GM12878 (cell line): ENCODE measurements at regions not wholly inside any gene's neighbourhood (a gene's known extent, or its start where the extent isn't known, plus 50 kb on each side); places are given as distances from the start of the nearest gene placed in this dataset.

ENCODE experiments used
- ATAC-seq: fragments of 200-7000 bp; cut with Tn5 transposase; 3 replicates; pipeline ENCODE4 v1.9.1; 2020; ENCODE audit warnings: mild to moderate bottlenecking, moderate library complexity
- BruUV-seq: library from RNA; stranded (reverse); fragments of 400-500 nt; replicated peaks from 2 replicates; lab custom pipeline; 2021; lab: Mats Ljungman, UMichigan
- CTCF ChIA-PET: fragments of 300-600 bp; sonication (Branson Sonifier 250); formaldehyde crosslinking; extraction: SDS; loops from one replicate; lab custom pipeline; 2021; ENCODE audit warnings: inconsistent platforms; lab: Yijun Ruan, JAX
- POLR2A ChIA-PET: fragments of 350-600 bp; formaldehyde crosslinking; extraction: SDS; loops from one replicate; lab custom pipeline; 2021; ENCODE audit warnings: inconsistent platforms; lab: Charles Lee
- RAD21 ChIA-PET: fragments of 300-600 bp; sonication (Branson Sonifier 250); formaldehyde crosslinking; loops from one replicate; lab custom pipeline; 2023; ENCODE audit warnings: antibody characterized with exemption; ENCODE audit not compliant: unreplicated experiment; lab: Charles Lee
- SMC1A ChIA-PET: fragments of 300-600 bp; sonication (Branson Sonifier 250); formaldehyde crosslinking; loops from one replicate; lab custom pipeline; 2023; ENCODE audit not compliant: unreplicated experiment, uncharacterized antibody; lab: Charles Lee
- DNase-seq: peaks from one replicate; pipeline ENCODE4 v3.0.0-alpha.2; 2011; ENCODE audit warnings: low read depth, low spot score
- FAIRE-seq: peaks from 3 replicates; lab custom pipeline; 2011; peaks lifted over from hg19 to GRCh38; lab: Jason Lieb, UNC
- H2AFZ ChIP-seq: 2 replicates; pipeline ENCODE4 v1.6.0; 2011; ENCODE audit warnings: low read depth, low read length, control low read depth; ENCODE audit not compliant: control insufficient read depth
- H3K27ac ChIP-seq: 2 replicates; pipeline ENCODE4 v1.5.1; 2011; ENCODE audit warnings: control low read depth; ENCODE audit not compliant: control insufficient read depth, insufficient read depth
- H3K27me3 ChIP-seq, 2 experiments: replicated peaks in 1 of 2; 2 replicates each; pipeline versions ENCODE4 v1.6.0 to v1.6.1; 2011; ENCODE audit warnings: low read length in 1 of 2; ENCODE audit not compliant: control insufficient read depth in 2 of 2, insufficient read depth in 2 of 2
- H3K36me3 ChIP-seq, 2 experiments: 2 replicates each; pipeline ENCODE4 v1.5.1; 2011; ENCODE audit warnings: low read length in 1 of 2; ENCODE audit not compliant: control insufficient read depth in 2 of 2, insufficient read depth in 2 of 2
- H3K4me1 ChIP-seq: 2 replicates; pipeline ENCODE4 v1.6.1; 2011; ENCODE audit warnings: mild to moderate bottlenecking, low read length, moderate library complexity, mixed read lengths; ENCODE audit not compliant: control insufficient read depth, insufficient read depth
- H3K4me2 ChIP-seq: 2 replicates; pipeline ENCODE4 v1.6.0; 2011; ENCODE audit warnings: control low read depth; ENCODE audit not compliant: control insufficient read depth, insufficient read depth
- H3K4me3 ChIP-seq: fragments of 200-600 bp; sonication (generic); 2 replicates; pipeline ENCODE4 v1.5.1; 2016
- H3K79me2 ChIP-seq: 2 replicates; pipeline ENCODE4 v1.6.0; 2011; ENCODE audit warnings: low read length; ENCODE audit not compliant: control insufficient read depth, insufficient read depth
- H3K9ac ChIP-seq: 2 replicates; pipeline ENCODE4 v1.8.0; 2011; ENCODE audit warnings: low read length, control low read depth, mixed read lengths; ENCODE audit not compliant: control insufficient read depth, insufficient read depth
- H3K9me3 ChIP-seq: replicated peaks from 3 replicates; pipeline ENCODE4 v1.5.1; 2011; ENCODE audit warnings: mild to moderate bottlenecking, low read length; ENCODE audit not compliant: control insufficient read depth, insufficient read depth
- H4K20me1 ChIP-seq: 2 replicates; pipeline ENCODE4 v1.6.0; 2011; ENCODE audit not compliant: control insufficient read depth, insufficient read depth
- ATF2 ChIP-seq: IDR thresholded peaks from 2 replicates; pipeline ENCODE4 v1.6.1; 2012; ENCODE audit warnings: low read length, inconsistent platforms
- BCLAF1 ChIP-seq: fragments of 450-650 bp; IDR thresholded peaks from 2 replicates; pipeline ENCODE4 v1.6.1; 2017; ENCODE audit warnings: antibody characterized with exemption, mild to moderate bottlenecking, moderate library complexity
- CBX3 ChIP-seq: fragments of 200-600 bp; sonication (generic); IDR thresholded peaks from 2 replicates; pipeline ENCODE4 v1.6.1; 2016; ENCODE audit warnings: low read depth, borderline replicate concordance
- CREM ChIP-seq: IDR thresholded peaks from 2 replicates; pipeline ENCODE4 v1.6.1; 2014; ENCODE audit warnings: antibody characterized with exemption, low read depth
- FOXK2 ChIP-seq: fragments of 450-650 bp; IDR thresholded peaks from 2 replicates; pipeline ENCODE4 v1.6.1; 2017; ENCODE audit warnings: mild to moderate bottlenecking, moderate library complexity
- IKZF1 ChIP-seq: fragments of 450-650 bp; conservative IDR thresholded peaks from 2 replicates; pipeline ENCODE4 v1.6.1; 2017; ENCODE audit warnings: antibody characterized with exemption, mild to moderate bottlenecking
- MLLT1 ChIP-seq: fragments of 450-650 bp; IDR thresholded peaks from 2 replicates; pipeline ENCODE4 v1.6.1; 2016; ENCODE audit warnings: mild to moderate bottlenecking
- MYB ChIP-seq: fragments of 150-350 bp; IDR thresholded peaks from 2 replicates; pipeline ENCODE4 v1.6.1; 2014; ENCODE audit warnings: mild to moderate bottlenecking, low read depth, low read length, borderline replicate concordance
- PBX3 ChIP-seq: IDR thresholded peaks from 2 replicates; pipeline ENCODE4 v1.6.1; 2011; ENCODE audit warnings: mild to moderate bottlenecking, low read depth, low read length, moderate library complexity; ENCODE audit not compliant: insufficient replicate concordance
- POLR2AphosphoS2 ChIP-seq: IDR thresholded peaks from 2 replicates; pipeline ENCODE4 v1.6.1; 2011; ENCODE audit warnings: low read depth, mild to moderate bottlenecking, low read length, improper control_type of control experiment, moderate library complexity
- SMAD1 ChIP-seq: fragments of 450-650 bp; IDR thresholded peaks from 2 replicates; pipeline ENCODE4 v1.6.1; 2018; ENCODE audit warnings: mild to moderate bottlenecking, low read depth; ENCODE audit not compliant: partially characterized antibody
- ZSCAN29 ChIP-seq: fragments of 450-650 bp; IDR thresholded peaks from 2 replicates; pipeline ENCODE4 v1.6.1; 2017; ENCODE audit warnings: mild to moderate bottlenecking, moderate library complexity
- WGBS: methylation state at CpG from one replicate; pipeline ENCODE4 v1.1.6; 2016; ENCODE audit warnings: low lambda C conversion rate; ENCODE audit not compliant: insufficient replicate concordance, insufficient coverage; ENCODE audit errors: missing lambda C conversion rate; 5-methylcytosine and 5-hydroxymethylcytosine counted together
- in situ Hi-C: fragments of 300-500 bp; cut with MboI; formaldehyde crosslinking; loops from 9 replicates; pipeline ENCODE4 v1.14.3; 2018; ENCODE audit warnings: mixed read lengths
- intact Hi-C: fragments of 100-400 bp; cut with micrococcal nuclease; formaldehyde crosslinking; loops from one replicate; pipeline ENCODE4 v1.14.2; 2022; ENCODE audit not compliant: unreplicated experiment

GRCh38 chr13:105816994-105817393, 718.5 kb downstream of the EFNB2 start:
- Histone ChIP-seq H3K27ac (no peak overlapping the region), H3K27me3 (no peaks in the 10 kb centered on the region), H3K36me3 (no peaks in the 10 kb centered on the region), H2AFZ (no peak overlapping the region), H3K4me3 (no peak overlapping the region), H4K20me1 (no peaks in the 10 kb centered on the region), H3K9me3 (no peaks in the 10 kb centered on the region), H3K9ac (no peak overlapping the region), H3K4me2 (no peak overlapping the region), H3K4me1 (no peaks in the 10 kb centered on the region), H3K79me2 (no peaks in the 10 kb centered on the region)
- WGBS: 0% methylated on average over 4 of the region's 4 CpGs
- in situ Hi-C loops (no loop called here), intact Hi-C loops (no loop called here)
- ATAC-seq (no peak), DNase-seq (no peak), FAIRE-seq (no peak)
- SMC1A ChIA-PET: no interaction called here
- CTCF ChIA-PET: no interaction called here
- TF ChIP-seq FOXK2 (no peak), IKZF1 (no peak)
- POLR2A ChIA-PET: no interaction called here
- RAD21 ChIA-PET: no interaction called here
- no TSS peak for BruUV-seq

- in situ Hi-C loops: no loop called here
- no peak overlapping the region for H3K4me2 ChIP-seq
- CTCF ChIA-PET: no interaction called here
- TF ChIP-seq SMAD1 (no peak), BCLAF1 (no peak), MLLT1 (no peak), ATF2 (no peak), POLR2AphosphoS2 (no peak), PBX3 (no peak), CBX3 (no peak), MYB (no peak), CREM (no peak), ZSCAN29 (no peak)
These were observed 720.6 kb downstream of the EFNB2 start for GRCh38 chr13:105814902-105815250.

More at GRCh38 chr13:105814902-105815250, 720.6 kb downstream of the EFNB2 start:
- no peaks in the 10 kb centered on the region for H3K79me2 ChIP-seq
- RAD21 ChIA-PET: interaction anchor here (1.5 kb wide), 1 partner anchor 15 kb away, joined by 3 read pairs; no protein-coding TSS in a partner anchor
- no peak overlapping the region for H3K9ac ChIP-seq
- POLR2A ChIA-PET: no interaction called here
- BruUV-seq: no TSS peak
- no peak for FAIRE-seq
- no peaks in the 10 kb centered on the region for H3K27me3 ChIP-seq
- no peak overlapping the region for H2AFZ ChIP-seq
- no peak for DNase-seq
- no peaks in the 10 kb centered on the region for H3K4me1 ChIP-seq
- no peak overlapping the region for H3K4me3 ChIP-seq
- H3K9me3 ChIP-seq: no peaks in the 10 kb centered on the region
- SMC1A ChIA-PET: no interaction called here
- no peak for ATAC-seq
- no peaks in the 10 kb centered on the region for H3K36me3 ChIP-seq
- intact Hi-C loops: no loop called here
- H4K20me1 ChIP-seq: no peaks in the 10 kb centered on the region
- 11% methylated on average over 4 of the region's 4 CpGs for WGBS
- H3K27ac ChIP-seq: no peak overlapping the region
